ENCODE measurements at regions not wholly inside any gene's neighbourhood (a gene's known extent, or its start where the extent isn't known, plus 50 kb on each side); places are given as distances from the start of the nearest gene placed in this dataset.
A peak's percentile ranks its signal among the peaks of the same experiment; 100 is the strongest.

- TF ChIP-seq TAF1 (IDR thresholded peaks at IDR 0.05; ENCODE audit: low read depth), result no peak
- TF ChIP-seq CTCF (IDR thresholded peaks at IDR 0.05; ENCODE audit: poor library complexity, severe bottlenecking), result peak; percentile 61
- TF ChIP-seq EZH2 (IDR thresholded peaks at IDR 0.05; ENCODE audit: borderline replicate concordance, insufficient read depth, low read length, poor library complexity, severe bottlenecking), result no peak
- TF ChIP-seq EP300 (conservative IDR thresholded peaks at IDR 0.05; ENCODE audit: poor library complexity, severe bottlenecking), result no peak
- no peak for TF ChIP-seq REST (IDR thresholded peaks at IDR 0.05; ENCODE audit: borderline replicate concordance)
- TF ChIP-seq RAD21 (conservative IDR thresholded peaks at IDR 0.05), result peak; percentile 66
These were observed 341.3 kb downstream of the MYCN start for GRCh38 chr2:16281451-16282335.
